ENCODE measurements at regions not wholly inside any gene's neighbourhood (a gene's known extent, or its start where the extent isn't known, plus 50 kb on each side); places are given as distances from the start of the nearest gene placed in this dataset.

GRCh38 chr18:68086481-68086880 is 570.0 kb upstream of the DSEL start:
- no peak overlapping the region for H2AFZ ChIP-seq (ENCODE audit: low read length)
- H3K9ac ChIP-seq (ENCODE audit: low read depth, low read length, poor library complexity, severe bottlenecking) = no peak overlapping the region
- no peaks in the 10 kb centered on the region for H3K4me1 ChIP-seq (ENCODE audit: insufficient read depth, low read length, poor library complexity, severe bottlenecking)
- no peaks in the 10 kb centered on the region for H3K27me3 ChIP-seq (ENCODE audit: insufficient read depth, low read length, poor library complexity, severe bottlenecking)
- no peaks in the 10 kb centered on the region for H4K20me1 ChIP-seq (ENCODE audit: insufficient read depth, low read length, poor library complexity, severe bottlenecking)
- no peak overlapping the region for H3K4me2 ChIP-seq (ENCODE audit: low read depth, low read length, poor library complexity, severe bottlenecking)
- TF ChIP-seq EZH2phosphoT487 (IDR thresholded peaks at IDR 0.05; ENCODE audit: borderline replicate concordance) = no peak
- no peak for TF ChIP-seq CTCF (conservative IDR thresholded peaks at IDR 0.05; ENCODE audit: low read length)
- no peak overlapping the region for H3K4me3 ChIP-seq (ENCODE audit: low read length, poor library complexity, severe bottlenecking)
- no peaks in the 10 kb centered on the region for H3K79me2 ChIP-seq (ENCODE audit: insufficient read depth, low read length)
- H3K9me3 ChIP-seq (ENCODE audit: insufficient read depth, low read depth, low read length) = no peaks in the 10 kb centered on the region
- H3K36me3 ChIP-seq (ENCODE audit: insufficient read depth, low read length) = no peaks in the 10 kb centered on the region
- H3F3A ChIP-seq (ENCODE audit: low read depth) = no peaks in the 10 kb centered on the region
- no peaks in the 10 kb centered on the region for H3K9me2 ChIP-seq (replicated peaks; ENCODE audit: low read depth, low read length)

- Histone ChIP-seq H3F3A (ENCODE audit: low read depth) (no peaks in the 10 kb centered on the region), H4K20me1 (ENCODE audit: insufficient read depth, low read length, poor library complexity, severe bottlenecking) (no peaks in the 10 kb centered on the region), H2AFZ (ENCODE audit: low read length) (no peak overlapping the region), H3K36me3 (ENCODE audit: insufficient read depth, low read length) (no peaks in the 10 kb centered on the region), H3K79me2 (ENCODE audit: insufficient read depth, low read length) (no peaks in the 10 kb centered on the region), H3K4me1 (ENCODE audit: insufficient read depth, low read length, poor library complexity, severe bottlenecking) (no peaks in the 10 kb centered on the region), H3K9me3 (ENCODE audit: insufficient read depth, low read depth, low read length) (no peaks in the 10 kb centered on the region), H3K9ac (ENCODE audit: low read depth, low read length, poor library complexity, severe bottlenecking) (no peak overlapping the region), H3K27me3 (ENCODE audit: insufficient read depth, low read length, poor library complexity, severe bottlenecking) (no peaks in the 10 kb centered on the region), H3K9me2 (replicated peaks; ENCODE audit: low read depth, low read length) (no peaks in the 10 kb centered on the region), H3K4me2 (ENCODE audit: low read depth, low read length, poor library complexity, severe bottlenecking) (no peak overlapping the region), H3K4me3 (ENCODE audit: low read length, poor library complexity, severe bottlenecking) (no peak overlapping the region)
- TF ChIP-seq EZH2phosphoT487 (IDR thresholded peaks at IDR 0.05; ENCODE audit: borderline replicate concordance) = no peak
- TF ChIP-seq CTCF (conservative IDR thresholded peaks at IDR 0.05; ENCODE audit: low read length) = no peak
Measured at GRCh38 chr18:68085251-68085650, 568.7 kb upstream of the DSEL start.

- Histone ChIP-seq H3K4me1 (ENCODE audit: insufficient read depth, low read length, poor library complexity, severe bottlenecking) (no peaks in the 10 kb centered on the region), H3K9ac (ENCODE audit: low read depth, low read length, poor library complexity, severe bottlenecking) (no peak overlapping the region), H3K27me3 (ENCODE audit: insufficient read depth, low read length, poor library complexity, severe bottlenecking) (no peaks in the 10 kb centered on the region), H3F3A (ENCODE audit: low read depth) (no peaks in the 10 kb centered on the region), H3K79me2 (ENCODE audit: insufficient read depth, low read length) (no peaks in the 10 kb centered on the region), H3K4me2 (ENCODE audit: low read depth, low read length, poor library complexity, severe bottlenecking) (no peak overlapping the region), H2AFZ (ENCODE audit: low read length) (no peak overlapping the region), H3K4me3 (ENCODE audit: low read length, poor library complexity, severe bottlenecking) (no peak overlapping the region), H4K20me1 (ENCODE audit: insufficient read depth, low read length, poor library complexity, severe bottlenecking) (no peaks in the 10 kb centered on the region), H3K36me3 (ENCODE audit: insufficient read depth, low read length) (no peaks in the 10 kb centered on the region), H3K9me3 (ENCODE audit: insufficient read depth, low read depth, low read length) (no peaks in the 10 kb centered on the region), H3K9me2 (replicated peaks; ENCODE audit: low read depth, low read length) (no peaks in the 10 kb centered on the region)
- no peak for TF ChIP-seq EZH2phosphoT487 (IDR thresholded peaks at IDR 0.05; ENCODE audit: borderline replicate concordance)
- TF ChIP-seq CTCF (conservative IDR thresholded peaks at IDR 0.05; ENCODE audit: low read length) = no peak
Measured at GRCh38 chr18:68083776-68084175, 567.3 kb upstream of the DSEL start.
